Ishikawa (cell line): ENCODE measurements at regions not wholly inside any gene's neighbourhood (a gene's known extent, or its start where the extent isn't known, plus 50 kb on each side); places are given as distances from the start of the nearest gene placed in this dataset.

ENCODE experiments used
- CEBPB ChIP-seq: IDR thresholded peaks from 2 replicates; pipeline ENCODE4 v1.6.1; 2012
- CREB1 ChIP-seq: IDR thresholded peaks from 2 replicates; pipeline ENCODE4 v1.6.1; 2012; ENCODE audit warnings: low read depth
- EGR1 ChIP-seq: IDR thresholded peaks from 2 replicates; pipeline ENCODE4 v1.6.1; 2012
- EP300 ChIP-seq: IDR thresholded peaks from 2 replicates; pipeline ENCODE4 v1.6.1; 2012; ENCODE audit warnings: borderline replicate concordance
- FOXM1 ChIP-seq: IDR thresholded peaks from 2 replicates; pipeline ENCODE4 v1.6.1; 2012; ENCODE audit warnings: low read depth, borderline replicate concordance
- NFIC ChIP-seq: IDR thresholded peaks from 2 replicates; pipeline ENCODE4 v1.6.1; 2012
- RAD21 ChIP-seq: IDR thresholded peaks from 2 replicates; pipeline ENCODE4 v1.6.1; 2012; ENCODE audit warnings: low read depth
- TAF1 ChIP-seq: IDR thresholded peaks from 2 replicates; pipeline ENCODE4 v1.6.1; 2012; ENCODE audit warnings: low read depth, mild to moderate bottlenecking
- TCF12 ChIP-seq: IDR thresholded peaks from 2 replicates; pipeline ENCODE4 v1.6.1; 2012; ENCODE audit warnings: low read depth
- TEAD4 ChIP-seq: IDR thresholded peaks from 2 replicates; pipeline ENCODE4 v1.6.1; 2012
- YY1 ChIP-seq: IDR thresholded peaks from 2 replicates; pipeline ENCODE4 v1.6.1; 2012; ENCODE audit warnings: low read depth
- ZBTB7A ChIP-seq: IDR thresholded peaks from 2 replicates; pipeline ENCODE4 v1.6.1; 2012; ENCODE audit warnings: low read depth
- TF ChIP-seq, protein P1 (sequence below): IDR thresholded peaks from 2 replicates; pipeline ENCODE4 v1.6.1; 2012; ENCODE audit warnings: low read depth, mild to moderate bottlenecking
- TF ChIP-seq, protein P2 (sequence below): IDR thresholded peaks from 2 replicates; pipeline ENCODE4 v1.6.1; 2012
- TF ChIP-seq, protein P3 (sequence below): IDR thresholded peaks from 2 replicates; pipeline ENCODE4 v1.6.1; 2012

DNA sequence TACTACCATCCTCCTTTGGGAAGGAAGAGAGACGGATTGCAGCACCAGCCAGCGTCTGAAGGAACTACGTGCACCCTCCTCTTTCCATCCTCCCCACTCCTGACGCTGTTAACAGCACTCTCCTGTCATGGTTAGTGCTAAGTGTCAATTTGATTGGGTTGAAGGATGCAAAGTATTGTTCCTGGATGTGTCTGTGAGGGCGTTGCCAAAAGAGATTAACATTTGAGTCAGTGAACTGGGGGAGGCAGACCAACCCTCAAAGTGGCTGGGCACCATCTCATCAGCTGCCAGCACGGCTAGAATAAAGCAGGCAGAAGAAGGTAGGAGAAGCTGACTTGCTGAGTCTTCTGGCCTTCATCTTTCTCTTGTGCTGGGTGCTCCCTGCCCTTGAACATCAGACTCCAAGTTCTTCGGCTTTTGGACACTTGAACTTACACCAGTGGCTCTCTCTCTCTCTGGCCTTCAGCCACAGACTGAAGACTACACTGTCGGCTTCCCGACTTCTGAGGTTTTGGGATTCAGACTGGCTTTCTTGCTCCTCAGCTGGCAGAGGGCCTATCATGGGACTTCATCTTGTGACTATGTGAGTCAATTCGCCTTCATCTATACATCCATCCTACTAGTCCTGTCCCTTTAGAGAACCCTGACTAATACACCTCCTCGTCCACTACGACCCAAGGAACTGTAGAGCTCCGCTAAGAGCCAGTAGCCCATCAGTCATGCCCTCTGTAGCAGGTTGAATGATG lies 128.2 kb upstream of the HES1 start:
- TF ChIP-seq NFIC: no peak
- TF ChIP-seq ZBTB7A: no peak
- no peak for TF ChIP-seq TAF1
- TF ChIP-seq, protein P1, sequence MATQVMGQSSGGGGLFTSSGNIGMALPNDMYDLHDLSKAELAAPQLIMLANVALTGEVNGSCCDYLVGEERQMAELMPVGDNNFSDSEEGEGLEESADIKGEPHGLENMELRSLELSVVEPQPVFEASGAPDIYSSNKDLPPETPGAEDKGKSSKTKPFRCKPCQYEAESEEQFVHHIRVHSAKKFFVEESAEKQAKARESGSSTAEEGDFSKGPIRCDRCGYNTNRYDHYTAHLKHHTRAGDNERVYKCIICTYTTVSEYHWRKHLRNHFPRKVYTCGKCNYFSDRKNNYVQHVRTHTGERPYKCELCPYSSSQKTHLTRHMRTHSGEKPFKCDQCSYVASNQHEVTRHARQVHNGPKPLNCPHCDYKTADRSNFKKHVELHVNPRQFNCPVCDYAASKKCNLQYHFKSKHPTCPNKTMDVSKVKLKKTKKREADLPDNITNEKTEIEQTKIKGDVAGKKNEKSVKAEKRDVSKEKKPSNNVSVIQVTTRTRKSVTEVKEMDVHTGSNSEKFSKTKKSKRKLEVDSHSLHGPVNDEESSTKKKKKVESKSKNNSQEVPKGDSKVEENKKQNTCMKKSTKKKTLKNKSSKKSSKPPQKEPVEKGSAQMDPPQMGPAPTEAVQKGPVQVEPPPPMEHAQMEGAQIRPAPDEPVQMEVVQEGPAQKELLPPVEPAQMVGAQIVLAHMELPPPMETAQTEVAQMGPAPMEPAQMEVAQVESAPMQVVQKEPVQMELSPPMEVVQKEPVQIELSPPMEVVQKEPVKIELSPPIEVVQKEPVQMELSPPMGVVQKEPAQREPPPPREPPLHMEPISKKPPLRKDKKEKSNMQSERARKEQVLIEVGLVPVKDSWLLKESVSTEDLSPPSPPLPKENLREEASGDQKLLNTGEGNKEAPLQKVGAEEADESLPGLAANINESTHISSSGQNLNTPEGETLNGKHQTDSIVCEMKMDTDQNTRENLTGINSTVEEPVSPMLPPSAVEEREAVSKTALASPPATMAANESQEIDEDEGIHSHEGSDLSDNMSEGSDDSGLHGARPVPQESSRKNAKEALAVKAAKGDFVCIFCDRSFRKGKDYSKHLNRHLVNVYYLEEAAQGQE: no peak
- TF ChIP-seq, protein P2, sequence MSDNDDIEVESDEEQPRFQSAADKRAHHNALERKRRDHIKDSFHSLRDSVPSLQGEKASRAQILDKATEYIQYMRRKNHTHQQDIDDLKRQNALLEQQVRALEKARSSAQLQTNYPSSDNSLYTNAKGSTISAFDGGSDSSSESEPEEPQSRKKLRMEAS: no peak
- TF ChIP-seq EP300: no peak
- no peak for TF ChIP-seq RAD21
- no peak for TF ChIP-seq CEBPB
- no peak for TF ChIP-seq CREB1
- TF ChIP-seq TCF12: no peak
- no peak for TF ChIP-seq YY1
- no peak for TF ChIP-seq FOXM1
- TF ChIP-seq EGR1: no peak
- TF ChIP-seq TEAD4: no peak
- TF ChIP-seq, protein P3, sequence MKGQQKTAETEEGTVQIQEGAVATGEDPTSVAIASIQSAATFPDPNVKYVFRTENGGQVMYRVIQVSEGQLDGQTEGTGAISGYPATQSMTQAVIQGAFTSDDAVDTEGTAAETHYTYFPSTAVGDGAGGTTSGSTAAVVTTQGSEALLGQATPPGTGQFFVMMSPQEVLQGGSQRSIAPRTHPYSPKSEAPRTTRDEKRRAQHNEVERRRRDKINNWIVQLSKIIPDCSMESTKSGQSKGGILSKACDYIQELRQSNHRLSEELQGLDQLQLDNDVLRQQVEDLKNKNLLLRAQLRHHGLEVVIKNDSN: no peak

DNA sequence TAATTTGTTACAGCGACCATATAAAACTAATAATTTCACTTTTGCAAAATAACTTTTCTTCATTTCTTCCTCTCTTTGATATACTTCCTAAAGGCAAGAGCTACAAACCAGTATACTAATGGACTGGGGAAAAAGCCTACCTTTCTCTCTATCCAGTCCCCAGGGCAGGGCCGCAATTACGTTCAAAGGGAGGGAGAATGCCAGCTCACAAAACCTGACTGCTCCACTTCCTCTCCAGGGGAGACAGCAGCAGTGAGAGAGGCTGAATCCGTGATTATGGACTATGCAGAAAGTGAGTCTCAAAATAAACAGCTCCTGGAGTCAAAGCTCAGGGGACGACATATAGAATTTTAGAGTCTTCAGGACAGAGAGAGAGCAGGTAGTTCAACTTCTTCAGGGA lies 126.9 kb upstream of the HES1 start:
- TF ChIP-seq NFIC: no peak
- TF ChIP-seq EGR1: no peak
- TF ChIP-seq CEBPB: no peak
- no peak for TF ChIP-seq TCF12
- no peak for TF ChIP-seq TEAD4
- no peak for TF ChIP-seq RAD21
- TF ChIP-seq, protein P2: no peak
- TF ChIP-seq, protein P3: no peak

DNA sequence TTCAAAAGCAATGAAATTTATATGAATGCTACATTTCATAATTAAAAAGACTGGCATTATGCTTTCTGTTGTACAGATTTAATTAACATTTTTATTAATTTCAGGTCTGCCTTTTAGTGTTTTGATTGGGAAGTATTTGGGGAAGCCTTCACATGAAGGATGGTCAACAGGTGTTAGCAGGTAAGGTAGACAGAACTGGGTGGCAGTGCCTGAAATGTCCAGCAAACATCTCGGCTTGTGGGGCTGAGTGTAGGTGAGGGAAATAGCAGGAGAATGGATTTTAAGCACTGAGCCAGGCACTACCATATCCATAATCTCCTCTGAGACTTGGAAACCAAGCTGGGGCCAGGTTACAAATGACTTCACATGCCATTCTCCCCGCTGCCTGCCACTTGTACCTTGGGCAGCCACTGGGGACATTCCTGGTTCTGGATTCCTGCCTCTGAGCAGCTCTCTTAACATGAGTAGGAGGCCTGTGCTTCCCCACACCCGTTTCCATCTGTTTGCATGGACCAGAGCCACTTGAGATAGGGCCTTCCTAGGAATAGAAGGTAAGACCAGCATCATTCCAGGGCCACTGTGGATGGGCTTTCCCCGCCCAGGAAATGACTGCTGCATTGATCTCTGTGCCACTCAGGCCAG lies 125.9 kb upstream of the HES1 start:
- TF ChIP-seq, protein P1: no peak
- TF ChIP-seq RAD21: peak; percentile 19; the same call in 1 of the 2 replicates
- no peak for TF ChIP-seq YY1
- no peak for TF ChIP-seq CEBPB
- TF ChIP-seq TEAD4: peak; percentile 55

DNA sequence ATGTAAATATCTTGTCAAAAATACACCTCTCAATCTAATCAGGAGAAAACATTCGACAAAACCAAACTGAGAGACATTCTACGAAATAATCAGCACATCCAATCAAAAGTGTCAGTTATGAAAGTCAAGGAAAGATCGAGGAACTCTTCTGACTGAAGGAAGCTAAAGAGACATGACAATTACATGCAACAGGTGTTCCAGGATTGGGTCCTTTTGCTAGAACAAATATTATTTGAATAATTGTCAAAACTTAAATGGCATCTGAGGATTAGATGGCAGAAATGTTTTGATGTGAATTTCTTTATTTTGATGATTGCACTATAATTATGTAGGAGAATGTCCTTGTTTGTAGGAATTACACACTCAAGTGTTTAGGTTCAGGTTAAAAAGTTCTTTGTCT lies 124.1 kb upstream of the HES1 start:
- TF ChIP-seq FOXM1: no peak
- TF ChIP-seq TEAD4: no peak
- TF ChIP-seq EP300: no peak
- TF ChIP-seq TCF12: no peak
- TF ChIP-seq NFIC: no peak
- TF ChIP-seq RAD21: no peak
- no peak for TF ChIP-seq YY1
- no peak for TF ChIP-seq ZBTB7A
- TF ChIP-seq, protein P2: no peak
- TF ChIP-seq CREB1: no peak
- no peak for TF ChIP-seq CEBPB
- TF ChIP-seq, protein P1: no peak
- TF ChIP-seq, protein P3: no peak
- TF ChIP-seq TAF1: no peak
- TF ChIP-seq EGR1: no peak
